ENCODE measurements at regions not wholly inside any gene's neighbourhood (a gene's known extent, or its start where the extent isn't known, plus 50 kb on each side); places are given as distances from the start of the nearest gene placed in this dataset.
A peak's percentile ranks its signal among the peaks of the same experiment; 100 is the strongest.

- no peak for DNase-seq
These were observed 74.0 kb upstream of the PLCL2 start for GRCh38 chr3:16810593-16811367.

GRCh38 chr3:16811950-16812349, 72.8 kb upstream of the PLCL2 start:
- no peak for DNase-seq

- no peak for DNase-seq
These were observed 71.4 kb upstream of the PLCL2 start for GRCh38 chr3:16813336-16813735.

GRCh38 chr3:16816048-16816780, 68.5 kb upstream of the PLCL2 start:
- no peak for DNase-seq

GRCh38 chr3:16817197-16817596, 67.6 kb upstream of the PLCL2 start:
- DNase-seq: no peak

- no peak for DNase-seq
These were observed 66.6 kb upstream of the PLCL2 start for GRCh38 chr3:16818194-16818593.

- DNase-seq: no peak
These were observed 65.8 kb upstream of the PLCL2 start for GRCh38 chr3:16818945-16819344.

- no peak for DNase-seq
These were observed 64.3 kb upstream of the PLCL2 start for GRCh38 chr3:16820485-16820884.

- DNase-seq: no peak
These were observed 63.7 kb upstream of the PLCL2 start for GRCh38 chr3:16821053-16821452.

- no peak for DNase-seq
These were observed 60.6 kb upstream of the PLCL2 start for GRCh38 chr3:16824081-16824696.

GRCh38 chr3:16825617-16826204, 59.0 kb upstream of the PLCL2 start:
- DNase-seq: no peak

GRCh38 chr3:16828815-16829214, 55.9 kb upstream of the PLCL2 start:
- peak in 2 of 4 experiments; percentile 2 to 12 for DNase-seq

GRCh38 chr3:16831846-16832245, 52.9 kb upstream of the PLCL2 start:
- DNase-seq: no peak

- DNase-seq: no peak
These were observed 50.5 kb upstream of the PLCL2 start for GRCh38 chr3:16834214-16834613.

GRCh38 chr3:16834753-16835152, 50.0 kb upstream of the PLCL2 start:
- no peak for DNase-seq

Measured in activated CD4-positive, CD25-positive, alpha-beta regulatory T cell (primary cell).